ENCODE measurements at regions not wholly inside any gene's neighbourhood (a gene's known extent, or its start where the extent isn't known, plus 50 kb on each side); places are given as distances from the start of the nearest gene placed in this dataset.

GRCh38 chr9:106287731-106288130 is 575.2 kb upstream of the ZNF462 start:
- TF ChIP-seq CTCF (conservative IDR thresholded peaks at IDR 0.05; ENCODE audit: low read length), result no peak
- no peak for TF ChIP-seq EZH2phosphoT487 (IDR thresholded peaks at IDR 0.05; ENCODE audit: borderline replicate concordance, low read depth, low read length)
